Choroid plexus epithelial cell (primary cell): ENCODE measurements at regions not wholly inside any gene's neighbourhood (a gene's known extent, or its start where the extent isn't known, plus 50 kb on each side); places are given as distances from the start of the nearest gene placed in this dataset.

ENCODE experiments used
- DNase-seq: peaks from one replicate; pipeline ENCODE4 v3.0.0-alpha.2; 2010; ENCODE audit warnings: low read depth
- H3K4me3 ChIP-seq: 2 replicates; pipeline ENCODE4 v1.5.1; 2011; ENCODE audit warnings: low read depth, mild to moderate bottlenecking, control low read depth, low read length, moderate library complexity
- TF ChIP-seq, protein P1 (sequence below): conservative IDR thresholded peaks from 2 replicates; pipeline ENCODE4 v1.5.1; 2011; ENCODE audit warnings: low read depth, mild to moderate bottlenecking, control low read depth, inconsistent platforms, low read length, moderate library complexity

DNA sequence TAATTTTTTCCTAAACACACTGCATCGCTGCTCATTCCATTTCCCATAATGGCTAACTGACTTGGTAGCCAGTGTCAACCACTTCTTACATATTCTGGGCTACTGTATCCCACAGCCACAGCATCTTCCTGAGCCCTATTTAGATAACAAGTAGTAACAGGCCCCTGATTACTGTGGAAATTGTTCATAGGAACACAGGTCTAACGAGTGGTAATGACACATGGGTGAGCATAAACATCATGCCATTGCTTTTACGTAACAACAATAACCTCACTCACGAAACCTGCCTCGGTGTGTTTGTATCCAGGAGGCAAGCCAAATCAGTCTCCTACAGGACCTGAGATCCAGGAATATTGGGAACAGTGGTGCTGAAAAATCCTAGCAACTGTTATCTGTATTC is 438.6 kb downstream of the KLF5 start:
- H3K4me3 ChIP-seq, result no peak overlapping the region
- TF ChIP-seq, protein P1, sequence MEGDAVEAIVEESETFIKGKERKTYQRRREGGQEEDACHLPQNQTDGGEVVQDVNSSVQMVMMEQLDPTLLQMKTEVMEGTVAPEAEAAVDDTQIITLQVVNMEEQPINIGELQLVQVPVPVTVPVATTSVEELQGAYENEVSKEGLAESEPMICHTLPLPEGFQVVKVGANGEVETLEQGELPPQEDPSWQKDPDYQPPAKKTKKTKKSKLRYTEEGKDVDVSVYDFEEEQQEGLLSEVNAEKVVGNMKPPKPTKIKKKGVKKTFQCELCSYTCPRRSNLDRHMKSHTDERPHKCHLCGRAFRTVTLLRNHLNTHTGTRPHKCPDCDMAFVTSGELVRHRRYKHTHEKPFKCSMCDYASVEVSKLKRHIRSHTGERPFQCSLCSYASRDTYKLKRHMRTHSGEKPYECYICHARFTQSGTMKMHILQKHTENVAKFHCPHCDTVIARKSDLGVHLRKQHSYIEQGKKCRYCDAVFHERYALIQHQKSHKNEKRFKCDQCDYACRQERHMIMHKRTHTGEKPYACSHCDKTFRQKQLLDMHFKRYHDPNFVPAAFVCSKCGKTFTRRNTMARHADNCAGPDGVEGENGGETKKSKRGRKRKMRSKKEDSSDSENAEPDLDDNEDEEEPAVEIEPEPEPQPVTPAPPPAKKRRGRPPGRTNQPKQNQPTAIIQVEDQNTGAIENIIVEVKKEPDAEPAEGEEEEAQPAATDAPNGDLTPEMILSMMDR, result no peak
- DNase-seq, result no peak

DNA sequence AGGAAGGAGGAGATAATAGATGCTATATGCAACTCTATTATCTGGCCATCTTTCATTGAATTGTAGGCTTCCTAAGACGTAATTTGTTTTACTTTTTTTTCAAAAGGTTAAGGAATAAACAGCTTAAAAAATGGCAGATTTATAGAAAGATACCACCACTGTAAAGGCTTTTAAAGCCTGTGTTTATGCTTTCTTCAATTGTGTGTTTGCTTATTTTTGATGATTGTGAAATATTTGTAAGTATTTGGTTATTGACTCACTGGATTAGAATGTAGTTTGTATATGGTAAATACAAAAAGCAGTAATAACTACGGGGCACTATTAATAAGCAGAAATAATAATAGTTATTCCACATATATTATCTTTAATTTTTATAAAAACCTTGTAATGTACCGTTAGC is 437.9 kb downstream of the KLF5 start:
- no peak for DNase-seq
- TF ChIP-seq, protein P1, result no peak
- H3K4me3 ChIP-seq, result no peak overlapping the region

DNA sequence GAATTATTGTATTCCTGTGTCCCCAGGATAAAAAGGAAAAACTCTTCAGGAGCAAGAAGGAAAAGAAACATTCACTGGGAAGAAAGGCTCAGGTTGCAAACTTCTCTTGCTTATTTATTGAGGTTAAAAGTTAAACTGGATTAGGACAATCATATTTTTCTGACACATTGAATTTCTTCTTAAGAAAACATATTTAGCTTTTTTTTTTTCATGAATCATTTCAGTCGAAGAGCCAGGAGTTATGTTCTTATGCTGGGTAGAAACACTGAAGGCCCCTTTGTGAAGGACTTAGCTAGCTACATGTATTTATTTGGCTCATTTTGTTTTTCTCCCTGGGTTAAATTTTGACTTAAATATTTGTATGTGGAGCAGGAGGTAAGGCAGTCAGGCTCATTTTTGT is 434.0 kb downstream of the KLF5 start:
- TF ChIP-seq, protein P1, result no peak
- H3K4me3 ChIP-seq, result no peak overlapping the region
- DNase-seq, result peak; percentile 7

DNA sequence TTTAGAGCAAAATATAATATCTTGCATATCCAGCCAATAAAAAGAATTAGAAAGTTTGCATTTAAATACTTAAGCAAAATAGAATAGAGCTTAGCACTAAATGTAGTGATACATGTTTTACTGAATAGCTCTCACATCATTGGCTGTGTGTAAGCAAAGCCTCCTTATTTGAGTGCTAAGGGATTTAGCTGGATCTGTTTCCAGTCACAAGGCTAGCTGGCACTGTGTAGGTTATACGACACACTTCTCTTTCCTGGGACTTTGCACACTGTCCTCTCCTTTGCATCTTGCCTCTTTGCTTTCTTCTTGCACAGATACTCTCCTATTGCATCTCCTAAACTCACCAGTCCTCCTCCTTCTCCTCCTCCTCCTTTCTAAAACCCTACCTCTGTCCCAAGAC is 423.8 kb downstream of the KLF5 start:
- no peak for DNase-seq
- TF ChIP-seq, protein P1, result no peak

DNA sequence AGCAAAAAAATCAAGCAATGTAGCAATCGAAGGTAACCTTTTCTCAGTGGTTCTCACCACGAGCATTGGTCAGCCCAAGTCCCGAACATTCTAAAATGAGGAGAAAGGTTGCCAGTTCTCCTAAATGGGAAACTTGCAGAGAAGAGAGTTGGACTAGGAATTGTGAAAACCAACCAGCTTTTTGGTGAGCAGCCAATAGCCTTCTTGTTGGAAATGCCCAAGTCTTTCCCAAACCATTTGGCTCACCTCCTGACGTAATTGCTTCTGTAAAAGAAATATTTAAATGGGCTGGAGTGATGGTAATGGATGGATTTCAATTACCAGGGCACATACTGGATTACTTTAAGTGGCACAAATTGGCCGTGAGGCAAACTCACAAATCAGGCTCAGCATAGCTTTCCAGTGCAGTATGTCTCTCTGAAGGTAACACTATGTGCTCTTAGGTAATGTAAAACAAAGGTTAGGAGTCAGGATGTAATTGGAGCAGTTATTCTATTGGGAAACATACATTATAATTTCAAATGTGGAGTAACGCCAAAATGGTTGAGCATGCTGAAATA is 423.2 kb downstream of the KLF5 start:
- no peak overlapping the region for H3K4me3 ChIP-seq
- TF ChIP-seq, protein P1, result no peak
- DNase-seq, result no peak

More for the DNA sequence above, 423.8 kb downstream of the KLF5 start:
- no peak overlapping the region for H3K4me3 ChIP-seq

DNA sequence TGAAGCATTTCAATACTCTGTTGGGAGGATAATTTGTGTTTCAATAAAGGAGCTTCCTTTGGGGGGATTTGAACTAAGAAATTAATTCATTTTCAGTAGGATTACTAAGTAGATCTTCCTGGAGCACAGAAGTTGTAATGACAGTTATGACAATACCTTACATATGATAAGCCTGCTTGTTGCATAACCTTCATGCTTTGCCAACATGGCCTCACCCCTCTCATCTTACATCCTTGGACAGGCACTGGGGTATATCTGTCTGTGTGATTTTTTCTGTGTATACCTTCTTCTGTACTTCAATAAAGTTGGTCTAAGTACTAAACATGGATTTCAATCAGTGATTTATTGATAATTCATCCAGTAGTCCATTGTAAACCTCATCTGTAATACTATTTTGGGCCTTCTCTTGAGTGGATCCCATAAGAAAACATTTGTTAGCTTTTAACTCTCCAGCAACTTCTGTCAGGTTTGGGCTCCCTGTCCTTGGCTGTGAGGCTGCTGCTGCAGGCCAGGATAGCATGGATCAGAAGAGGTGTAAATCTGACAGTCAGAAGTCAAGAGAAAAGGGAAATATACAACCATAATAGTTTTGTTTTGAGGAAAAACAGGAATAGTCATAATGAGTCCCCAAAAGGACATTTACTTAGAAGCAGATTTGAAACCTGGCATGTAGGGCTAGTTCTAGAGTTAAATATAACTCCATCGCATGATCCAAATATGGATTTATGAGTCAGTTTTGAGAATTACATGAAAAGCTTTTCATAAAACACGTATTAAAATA is 422.2 kb downstream of the KLF5 start:
- TF ChIP-seq, protein P1, result no peak
- no peak overlapping the region for H3K4me3 ChIP-seq
- no peak for DNase-seq

DNA sequence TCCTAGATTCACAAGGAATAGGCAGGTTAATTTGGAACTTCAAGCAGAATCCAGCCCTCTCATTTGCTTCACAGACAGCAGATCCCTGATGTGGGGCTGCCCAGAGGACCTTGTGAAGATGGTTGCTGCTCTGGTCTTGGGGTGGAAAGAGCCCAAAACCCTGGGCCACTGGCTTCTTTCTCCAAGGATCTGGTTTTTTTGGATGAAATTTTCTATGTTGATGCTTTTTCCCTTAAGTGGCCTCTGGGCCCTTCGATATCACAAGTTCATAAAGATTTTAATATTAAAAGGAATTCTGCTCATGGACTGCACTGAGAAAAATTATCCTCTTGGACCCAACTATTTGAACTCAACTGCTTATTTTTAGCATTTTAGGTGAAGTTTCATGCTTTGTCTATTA is 421.1 kb downstream of the KLF5 start:
- no peak overlapping the region for H3K4me3 ChIP-seq
- TF ChIP-seq, protein P1, result no peak
- no peak for DNase-seq
